M059J (cell line): ENCODE measurements at regions not wholly inside any gene's neighbourhood (a gene's known extent, or its start where the extent isn't known, plus 50 kb on each side); places are given as distances from the start of the nearest gene placed in this dataset.
"Not testable (repeated sequence)": the region's sequence is repeated elsewhere in the genome, so short reads cannot be mapped to it uniquely, and the experiment has no call there.

Experiments used
- DNase-seq: peaks from one replicate; pipeline ENCODE4 v3.0.0-alpha.2; 2012; ENCODE audit warnings: low read depth

GRCh38 chr4:153936121-153936520 lies 147.2 kb upstream of the SFRP2 start:
- DNase-seq: no peak

- no peak for DNase-seq
Observed at GRCh38 chr4:153934688-153935017, 145.8 kb upstream of the SFRP2 start.

- DNase-seq: peak; percentile 15
Observed at GRCh38 chr4:153933915-153934687, 145.2 kb upstream of the SFRP2 start.

GRCh38 chr4:153931804-153932203 lies 142.9 kb upstream of the SFRP2 start:
- peak; percentile 44 for DNase-seq

GRCh38 chr4:153929675-153930074 lies 140.8 kb upstream of the SFRP2 start:
- peak; percentile 6 for DNase-seq

- DNase-seq: peak; percentile 6
Observed at GRCh38 chr4:153927451-153927850, 138.6 kb upstream of the SFRP2 start.

- no peak for DNase-seq
Observed at GRCh38 chr4:153922148-153922547, 133.3 kb upstream of the SFRP2 start.

GRCh38 chr4:153919667-153920066 lies 130.8 kb upstream of the SFRP2 start:
- DNase-seq: no peak

- peak; percentile 12 for DNase-seq
Observed at GRCh38 chr4:153916273-153916755, 127.4 kb upstream of the SFRP2 start.

GRCh38 chr4:153912301-153912700 lies 123.4 kb upstream of the SFRP2 start:
- DNase-seq: no peak

- no peak for DNase-seq
Observed at GRCh38 chr4:153909672-153910071, 120.8 kb upstream of the SFRP2 start.

GRCh38 chr4:153906231-153906630 lies 117.3 kb upstream of the SFRP2 start:
- no peak for DNase-seq

- no peak for DNase-seq
Observed at GRCh38 chr4:153905231-153905630, 116.3 kb upstream of the SFRP2 start.

- no peak for DNase-seq
Observed at GRCh38 chr4:153904011-153904410, 115.1 kb upstream of the SFRP2 start.

- DNase-seq: no peak
Observed at GRCh38 chr4:153901220-153901619, 112.3 kb upstream of the SFRP2 start.

- DNase-seq: no peak
Observed at GRCh38 chr4:153900426-153900825, 111.5 kb upstream of the SFRP2 start.

GRCh38 chr4:153890761-153891160 lies 101.9 kb upstream of the SFRP2 start:
- DNase-seq: no peak

- DNase-seq: no peak
Observed at GRCh38 chr4:153887217-153887616, 98.3 kb upstream of the SFRP2 start.

- DNase-seq: no peak
Observed at GRCh38 chr4:153884325-153884724, 95.4 kb upstream of the SFRP2 start.

- no peak for DNase-seq
Observed at GRCh38 chr4:153880983-153881382, 92.1 kb upstream of the SFRP2 start.

GRCh38 chr4:153877898-153878297 lies 89.0 kb upstream of the SFRP2 start:
- no peak for DNase-seq

GRCh38 chr4:153873741-153874140 lies 84.9 kb upstream of the SFRP2 start:
- no peak for DNase-seq

GRCh38 chr4:153866766-153867165 lies 77.9 kb upstream of the SFRP2 start:
- not testable (repeated sequence) for DNase-seq

- DNase-seq: no peak
Observed at GRCh38 chr4:153852501-153852900, 63.6 kb upstream of the SFRP2 start.
